ENCODE measurements at regions not wholly inside any gene's neighbourhood (a gene's known extent, or its start where the extent isn't known, plus 50 kb on each side); places are given as distances from the start of the nearest gene placed in this dataset.

DNA sequence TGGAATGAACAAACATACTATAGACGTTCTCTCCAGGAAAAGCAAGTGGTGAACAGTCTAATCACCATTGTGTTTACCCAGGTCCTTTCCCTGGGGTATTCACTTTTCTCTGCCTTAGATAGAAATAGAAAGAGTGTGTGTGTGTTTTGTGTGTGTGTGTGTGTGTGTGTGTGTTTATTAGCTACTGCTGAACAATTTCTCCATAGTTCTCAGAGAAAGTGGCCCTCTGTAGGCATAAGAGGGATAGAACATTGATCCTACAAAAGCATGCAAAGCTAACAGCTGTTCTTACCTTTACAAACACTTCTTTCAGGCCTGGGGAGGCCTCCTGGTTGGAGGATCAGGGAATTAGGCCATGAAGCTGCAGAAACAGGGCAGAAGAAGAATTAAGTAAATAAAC lies 665.7 kb upstream of the TBX3 start (continued):
- TF ChIP-seq YY1 (IDR thresholded peaks at IDR 0.05; ENCODE audit: low read depth), result no peak
- no peak for TF ChIP-seq NFIC (IDR thresholded peaks at IDR 0.05; ENCODE audit: borderline replicate concordance)
- TF ChIP-seq, protein P1, sequence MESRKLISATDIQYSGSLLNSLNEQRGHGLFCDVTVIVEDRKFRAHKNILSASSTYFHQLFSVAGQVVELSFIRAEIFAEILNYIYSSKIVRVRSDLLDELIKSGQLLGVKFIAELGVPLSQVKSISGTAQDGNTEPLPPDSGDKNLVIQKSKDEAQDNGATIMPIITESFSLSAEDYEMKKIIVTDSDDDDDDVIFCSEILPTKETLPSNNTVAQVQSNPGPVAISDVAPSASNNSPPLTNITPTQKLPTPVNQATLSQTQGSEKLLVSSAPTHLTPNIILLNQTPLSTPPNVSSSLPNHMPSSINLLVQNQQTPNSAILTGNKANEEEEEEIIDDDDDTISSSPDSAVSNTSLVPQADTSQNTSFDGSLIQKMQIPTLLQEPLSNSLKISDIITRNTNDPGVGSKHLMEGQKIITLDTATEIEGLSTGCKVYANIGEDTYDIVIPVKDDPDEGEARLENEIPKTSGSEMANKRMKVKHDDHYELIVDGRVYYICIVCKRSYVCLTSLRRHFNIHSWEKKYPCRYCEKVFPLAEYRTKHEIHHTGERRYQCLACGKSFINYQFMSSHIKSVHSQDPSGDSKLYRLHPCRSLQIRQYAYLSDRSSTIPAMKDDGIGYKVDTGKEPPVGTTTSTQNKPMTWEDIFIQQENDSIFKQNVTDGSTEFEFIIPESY (IDR thresholded peaks at IDR 0.05; ENCODE audit: borderline replicate concordance, low read depth), result no peak
- no peak for TF ChIP-seq MEF2A (IDR thresholded peaks at IDR 0.05; ENCODE audit: borderline replicate concordance, low read depth)
- no peak for TF ChIP-seq MXI1 (IDR thresholded peaks at IDR 0.05; ENCODE audit: low read depth, low read length)
- TF ChIP-seq TCF12 (IDR thresholded peaks at IDR 0.05), result no peak
- no peak for TF ChIP-seq RCOR1 (IDR thresholded peaks at IDR 0.05; ENCODE audit: low read length)
- no peak for TF ChIP-seq SIN3A (IDR thresholded peaks at IDR 0.05; ENCODE audit: borderline replicate concordance, low read depth, low read length)
- TF ChIP-seq GATA2 (CRISPR knock-in tag; IDR thresholded peaks at IDR 0.05), result no peak
- no peak for TF ChIP-seq POLR2AphosphoS5 (IDR thresholded peaks at IDR 0.05; ENCODE audit: low read depth, low read length)
- TF ChIP-seq, protein P2, sequence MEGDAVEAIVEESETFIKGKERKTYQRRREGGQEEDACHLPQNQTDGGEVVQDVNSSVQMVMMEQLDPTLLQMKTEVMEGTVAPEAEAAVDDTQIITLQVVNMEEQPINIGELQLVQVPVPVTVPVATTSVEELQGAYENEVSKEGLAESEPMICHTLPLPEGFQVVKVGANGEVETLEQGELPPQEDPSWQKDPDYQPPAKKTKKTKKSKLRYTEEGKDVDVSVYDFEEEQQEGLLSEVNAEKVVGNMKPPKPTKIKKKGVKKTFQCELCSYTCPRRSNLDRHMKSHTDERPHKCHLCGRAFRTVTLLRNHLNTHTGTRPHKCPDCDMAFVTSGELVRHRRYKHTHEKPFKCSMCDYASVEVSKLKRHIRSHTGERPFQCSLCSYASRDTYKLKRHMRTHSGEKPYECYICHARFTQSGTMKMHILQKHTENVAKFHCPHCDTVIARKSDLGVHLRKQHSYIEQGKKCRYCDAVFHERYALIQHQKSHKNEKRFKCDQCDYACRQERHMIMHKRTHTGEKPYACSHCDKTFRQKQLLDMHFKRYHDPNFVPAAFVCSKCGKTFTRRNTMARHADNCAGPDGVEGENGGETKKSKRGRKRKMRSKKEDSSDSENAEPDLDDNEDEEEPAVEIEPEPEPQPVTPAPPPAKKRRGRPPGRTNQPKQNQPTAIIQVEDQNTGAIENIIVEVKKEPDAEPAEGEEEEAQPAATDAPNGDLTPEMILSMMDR (IDR thresholded peaks at IDR 0.05), result no peak
- TF ChIP-seq FOSL2 (IDR thresholded peaks at IDR 0.05; ENCODE audit: borderline replicate concordance, low read depth), result no peak
- TF ChIP-seq, protein P3, sequence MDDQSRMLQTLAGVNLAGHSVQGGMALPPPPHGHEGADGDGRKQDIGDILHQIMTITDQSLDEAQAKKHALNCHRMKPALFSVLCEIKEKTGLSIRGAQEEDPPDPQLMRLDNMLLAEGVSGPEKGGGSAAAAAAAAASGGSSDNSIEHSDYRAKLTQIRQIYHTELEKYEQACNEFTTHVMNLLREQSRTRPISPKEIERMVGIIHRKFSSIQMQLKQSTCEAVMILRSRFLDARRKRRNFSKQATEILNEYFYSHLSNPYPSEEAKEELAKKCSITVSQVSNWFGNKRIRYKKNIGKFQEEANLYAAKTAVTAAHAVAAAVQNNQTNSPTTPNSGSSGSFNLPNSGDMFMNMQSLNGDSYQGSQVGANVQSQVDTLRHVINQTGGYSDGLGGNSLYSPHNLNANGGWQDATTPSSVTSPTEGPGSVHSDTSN (IDR thresholded peaks at IDR 0.05), result no peak

DNA sequence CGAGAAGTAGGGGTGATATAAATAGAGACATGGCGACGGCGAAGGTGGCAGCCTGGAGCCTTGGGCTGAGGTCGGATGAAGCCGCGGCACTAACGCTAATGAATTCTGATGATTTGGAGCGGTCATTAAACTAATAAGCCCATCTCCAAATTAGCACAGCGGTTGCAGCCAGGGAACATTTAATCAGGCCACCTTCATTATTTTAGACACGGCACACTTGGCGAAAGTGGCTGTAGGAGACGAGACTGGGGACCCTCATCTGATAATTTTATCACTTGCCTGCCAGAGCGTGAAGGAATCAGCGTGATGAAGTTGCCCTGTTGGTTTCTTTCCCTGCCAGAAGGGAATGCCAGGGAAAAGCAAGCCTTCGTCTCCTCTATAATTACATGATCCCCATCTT lies 664.3 kb upstream of the TBX3 start:
- Histone ChIP-seq H3K27ac (ENCODE audit: low read depth in 2 of 2, low read length in 1 of 2) (no peak overlapping the region), H3K4me3 (ENCODE audit: low read depth in 2 of 2, low read length in 1 of 2) (no peak overlapping the region), H4K20me1 (ENCODE audit: insufficient read depth) (no peaks in the 10 kb centered on the region), H2AFZ (ENCODE audit: low read depth) (no peak overlapping the region), H3K36me3 (replicated peaks in 1 of 2; ENCODE audit: control insufficient read depth in 1 of 2, insufficient read depth in 2 of 2, low read length in 1 of 2) (no peaks in the 10 kb centered on the region), H3K9ac (no peak overlapping the region), H3K79me2 (ENCODE audit: insufficient read depth) (no peaks in the 10 kb centered on the region), H3F3A (replicated peaks; ENCODE audit: insufficient read depth) (no peaks in the 10 kb centered on the region), H3K9me2 (no peaks in the 10 kb centered on the region), H3K4me2 (no peak overlapping the region), H3K9me3 (no peaks in the 10 kb centered on the region), H3K4me1 (ENCODE audit: control insufficient read depth in 1 of 2, insufficient read depth in 2 of 2, low read depth in 1 of 2, low read length in 1 of 2) (no peaks in the 10 kb centered on the region; a peak in 1 of 4 replicates), H3K27me3 (ENCODE audit: insufficient read depth) (no peaks in the 10 kb centered on the region)
- DNase-seq, result no peak
- POLR2A ChIA-PET, result no interaction called here
- CTCF ChIA-PET, result no interaction called here
- WGBS (ENCODE audit: low lambda C conversion rate), result 96% methylated on average over 16 of the region's 16 CpGs
- TF ChIP-seq MXI1 (IDR thresholded peaks at IDR 0.05; ENCODE audit: low read depth, low read length) (no peak), RFX5 (IDR thresholded peaks at IDR 0.05; ENCODE audit: low read length) (no peak), RAD21 (IDR thresholded peaks at IDR 0.05; ENCODE audit: low read length) (no peak), MEF2A (IDR thresholded peaks at IDR 0.05; ENCODE audit: borderline replicate concordance, low read depth) (no peak), TAF1 (IDR thresholded peaks at IDR 0.05; ENCODE audit: borderline replicate concordance, low read depth, low read length) (no peak), NRF1 (IDR thresholded peaks at IDR 0.05; ENCODE audit: low read depth, low read length) (no peak), SIN3A (IDR thresholded peaks at IDR 0.05; ENCODE audit: borderline replicate concordance, low read depth, low read length) (no peak), FOSL2 (IDR thresholded peaks at IDR 0.05; ENCODE audit: borderline replicate concordance, low read depth) (no peak)
- TF ChIP-seq, protein P4, sequence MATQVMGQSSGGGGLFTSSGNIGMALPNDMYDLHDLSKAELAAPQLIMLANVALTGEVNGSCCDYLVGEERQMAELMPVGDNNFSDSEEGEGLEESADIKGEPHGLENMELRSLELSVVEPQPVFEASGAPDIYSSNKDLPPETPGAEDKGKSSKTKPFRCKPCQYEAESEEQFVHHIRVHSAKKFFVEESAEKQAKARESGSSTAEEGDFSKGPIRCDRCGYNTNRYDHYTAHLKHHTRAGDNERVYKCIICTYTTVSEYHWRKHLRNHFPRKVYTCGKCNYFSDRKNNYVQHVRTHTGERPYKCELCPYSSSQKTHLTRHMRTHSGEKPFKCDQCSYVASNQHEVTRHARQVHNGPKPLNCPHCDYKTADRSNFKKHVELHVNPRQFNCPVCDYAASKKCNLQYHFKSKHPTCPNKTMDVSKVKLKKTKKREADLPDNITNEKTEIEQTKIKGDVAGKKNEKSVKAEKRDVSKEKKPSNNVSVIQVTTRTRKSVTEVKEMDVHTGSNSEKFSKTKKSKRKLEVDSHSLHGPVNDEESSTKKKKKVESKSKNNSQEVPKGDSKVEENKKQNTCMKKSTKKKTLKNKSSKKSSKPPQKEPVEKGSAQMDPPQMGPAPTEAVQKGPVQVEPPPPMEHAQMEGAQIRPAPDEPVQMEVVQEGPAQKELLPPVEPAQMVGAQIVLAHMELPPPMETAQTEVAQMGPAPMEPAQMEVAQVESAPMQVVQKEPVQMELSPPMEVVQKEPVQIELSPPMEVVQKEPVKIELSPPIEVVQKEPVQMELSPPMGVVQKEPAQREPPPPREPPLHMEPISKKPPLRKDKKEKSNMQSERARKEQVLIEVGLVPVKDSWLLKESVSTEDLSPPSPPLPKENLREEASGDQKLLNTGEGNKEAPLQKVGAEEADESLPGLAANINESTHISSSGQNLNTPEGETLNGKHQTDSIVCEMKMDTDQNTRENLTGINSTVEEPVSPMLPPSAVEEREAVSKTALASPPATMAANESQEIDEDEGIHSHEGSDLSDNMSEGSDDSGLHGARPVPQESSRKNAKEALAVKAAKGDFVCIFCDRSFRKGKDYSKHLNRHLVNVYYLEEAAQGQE (IDR thresholded peaks at IDR 0.05; ENCODE audit: low read depth, low read length), result no peak
- TF ChIP-seq, protein P1 (IDR thresholded peaks at IDR 0.05; ENCODE audit: borderline replicate concordance, low read depth), result no peak
- TF ChIP-seq, protein P3 (IDR thresholded peaks at IDR 0.05), result no peak

Data from SK-N-SH (cell line).